ENCODE measurements at regions not wholly inside any gene's neighbourhood (a gene's known extent, or its start where the extent isn't known, plus 50 kb on each side); places are given as distances from the start of the nearest gene placed in this dataset.
"Not testable (repeated sequence)": the region's sequence is repeated elsewhere in the genome, so short reads cannot be mapped to it uniquely, and the experiment has no call there.

DNA sequence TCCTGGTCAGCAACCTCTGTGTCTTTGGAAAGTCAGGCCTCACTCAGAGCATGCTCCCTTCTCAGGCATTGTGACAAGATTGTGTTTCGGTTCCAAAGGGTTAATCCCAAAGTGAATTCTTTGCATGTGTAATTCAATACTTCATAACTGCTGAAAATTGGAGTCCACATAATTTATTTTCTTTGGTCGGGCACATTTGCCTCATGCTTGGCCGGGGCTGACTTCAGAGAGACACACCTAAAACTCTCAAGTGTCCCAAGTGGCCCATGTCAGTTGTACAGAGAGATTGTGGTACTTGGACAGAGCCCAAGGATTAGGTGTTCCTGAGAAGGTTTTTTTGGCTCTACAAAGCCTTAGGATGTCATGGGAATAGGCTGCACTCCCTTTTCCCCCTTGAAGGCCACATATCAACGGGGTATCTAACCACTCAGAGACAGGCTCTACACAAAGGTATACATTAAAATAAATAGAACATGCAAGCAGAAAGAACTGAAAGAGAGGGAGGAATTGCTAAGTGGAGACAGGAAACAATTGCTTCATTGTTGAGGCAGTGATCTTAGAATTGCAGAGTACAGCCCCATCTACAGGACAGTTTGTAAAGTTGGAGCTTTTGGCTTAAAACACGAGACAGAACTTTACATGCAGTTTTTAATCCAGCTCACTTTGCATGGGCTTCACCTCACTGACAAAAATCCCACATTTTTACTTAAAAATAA is 1232.3 kb upstream of the ZEB2 start:
- Mint-ChIP-seq H3K4me1 (peaks cover 30 to 48% (median 38%) of the 10 kb centered on the region in 3 donors), H3K4me3 (peak overlapping the region in 2 of 4 donors; percentile 23 to 34)

GRCh38 chr2:145751629-145752028 is 1231.7 kb upstream of the ZEB2 start:
- Mint-ChIP-seq H3K27ac (no peak overlapping the region), H3K36me3 (no peaks in the 10 kb centered on the region), H3K4me1 (peaks cover 30 to 48% (median 38%) of the 10 kb centered on the region in 3 donors), H3K9me3 (no peaks in the 10 kb centered on the region), H3K4me3 (peak overlapping the region in 2 of 4 donors; percentile 34 to 50), H3K27me3 (no peaks in the 10 kb centered on the region)

More for the DNA sequence above, 1232.3 kb upstream of the ZEB2 start:
- no peaks in the 10 kb centered on the region for H3K36me3 Mint-ChIP-seq
- no peaks in the 10 kb centered on the region for H3K27me3 Mint-ChIP-seq
- no peaks in the 10 kb centered on the region for H3K9me3 Mint-ChIP-seq
- H3K27ac Mint-ChIP-seq: no peak overlapping the region

GRCh38 chr2:145751155-145751554 is 1231.2 kb upstream of the ZEB2 start:
- H3K27me3 Mint-ChIP-seq: no peaks in the 10 kb centered on the region
- H3K4me3 Mint-ChIP-seq: peak overlapping the region in 2 of 4 donors; percentile 14 to 50
- H3K4me1 Mint-ChIP-seq: peaks cover 32 to 53% (median 41%) of the 10 kb centered on the region in 3 donors
- H3K27ac Mint-ChIP-seq: peak overlapping the region in 2 of 3 donors; percentile 20 to 55
- H3K9me3 Mint-ChIP-seq: no peaks in the 10 kb centered on the region
- H3K36me3 Mint-ChIP-seq: no peaks in the 10 kb centered on the region

GRCh38 chr2:145750612-145751011 is 1230.7 kb upstream of the ZEB2 start:
- Mint-ChIP-seq H3K9me3 (no peaks in the 10 kb centered on the region), H3K36me3 (no peaks in the 10 kb centered on the region), H3K4me3 (peak overlapping the region in 3 of 4 donors; percentile 2 to 50 (median 14)), H3K27ac (peak overlapping the region; percentile 20 to 55 (median 27)), H3K27me3 (no peaks in the 10 kb centered on the region), H3K4me1 (peaks cover 33 to 55% (median 42%) of the 10 kb centered on the region in 3 donors)

GRCh38 chr2:145750144-145750543 is 1230.2 kb upstream of the ZEB2 start:
- Mint-ChIP-seq H3K27ac (peak overlapping the region in 1 of 3 donors; percentile 13), H3K36me3 (no peaks in the 10 kb centered on the region), H3K27me3 (no peaks in the 10 kb centered on the region), H3K4me3 (peak overlapping the region in 1 of 4 donors; percentile 14), H3K4me1 (peaks cover 34 to 56% (median 43%) of the 10 kb centered on the region in 3 donors), H3K9me3 (no peaks in the 10 kb centered on the region)

DNA sequence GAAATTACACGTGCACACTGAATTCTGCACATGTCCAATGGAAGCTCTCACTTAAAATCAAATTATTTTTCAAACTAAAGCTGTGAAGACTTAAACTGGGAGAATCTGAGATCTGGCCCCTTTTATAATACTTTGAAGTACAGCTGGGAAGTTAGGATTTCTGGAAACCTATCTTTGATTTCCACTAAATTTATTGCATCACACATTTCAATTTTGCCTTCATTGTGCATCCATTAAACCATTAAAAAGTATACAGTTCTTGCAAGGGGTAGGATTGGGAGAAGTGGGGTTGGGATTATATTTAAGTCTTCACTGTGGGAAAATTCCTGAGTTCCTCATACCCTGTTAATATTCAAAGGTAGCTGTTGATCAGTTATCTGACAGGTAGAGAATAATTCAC is 1229.6 kb upstream of the ZEB2 start:
- H3K4me1 Mint-ChIP-seq: peaks cover 37 to 62% (median 49%) of the 10 kb centered on the region in 3 donors
- peak overlapping the region in 2 of 4 donors; percentile 20 to 49 for H3K4me3 Mint-ChIP-seq
- H3K27me3 Mint-ChIP-seq: no peaks in the 10 kb centered on the region
- no peaks in the 10 kb centered on the region for H3K36me3 Mint-ChIP-seq
- H3K9me3 Mint-ChIP-seq: no peaks in the 10 kb centered on the region
- H3K27ac Mint-ChIP-seq: no peak overlapping the region

DNA sequence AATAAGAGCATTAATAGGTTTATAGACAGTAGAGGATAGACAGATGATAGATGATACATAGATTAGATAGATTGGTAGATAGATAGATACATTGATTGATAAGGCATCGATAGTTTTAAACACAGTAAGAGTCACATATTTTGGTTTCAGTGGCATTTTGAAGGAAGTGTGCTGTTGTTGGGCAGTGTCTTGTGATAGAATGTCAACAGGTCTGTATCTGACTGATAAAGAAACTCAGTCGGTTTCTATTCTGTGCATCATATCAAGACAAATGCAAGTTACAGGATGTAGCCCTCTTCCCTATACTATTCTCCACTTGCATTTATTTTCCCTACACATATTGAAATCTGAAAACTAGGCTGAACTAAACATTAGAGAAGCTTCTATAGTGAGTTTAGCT is 1229.0 kb upstream of the ZEB2 start:
- Mint-ChIP-seq H3K36me3 (no peaks in the 10 kb centered on the region), H3K9me3 (no peaks in the 10 kb centered on the region), H3K27ac (no peak overlapping the region), H3K4me3 (peak overlapping the region in 1 of 4 donors; percentile 54), H3K27me3 (no peaks in the 10 kb centered on the region), H3K4me1 (peaks cover 37 to 65% (median 51%) of the 10 kb centered on the region in 3 donors)

DNA sequence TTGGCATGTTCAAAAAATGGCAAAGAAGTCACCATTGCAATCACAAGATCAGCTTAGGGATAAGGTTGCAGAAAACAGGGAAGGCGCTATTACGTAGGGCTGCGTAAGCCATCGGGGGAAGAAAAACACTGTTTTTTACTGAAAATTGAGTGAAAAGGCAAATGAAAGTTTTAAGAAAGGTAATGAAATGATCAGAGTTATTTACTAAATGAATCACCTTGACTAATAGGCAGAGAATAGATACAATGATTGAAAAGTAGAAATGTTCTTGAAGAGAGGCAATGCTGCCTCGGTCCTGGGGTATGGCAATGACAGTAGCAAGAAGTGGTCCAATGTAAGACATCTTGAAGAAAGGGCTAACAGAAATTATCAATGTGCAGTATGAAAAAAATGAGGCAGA is 1227.8 kb upstream of the ZEB2 start:
- no peaks in the 10 kb centered on the region for H3K36me3 Mint-ChIP-seq
- H3K4me1 Mint-ChIP-seq: peaks cover 47 to 77% (median 62%) of the 10 kb centered on the region in 3 donors
- H3K9me3 Mint-ChIP-seq: no peaks in the 10 kb centered on the region
- H3K27ac Mint-ChIP-seq: no peak overlapping the region
- no peaks in the 10 kb centered on the region for H3K27me3 Mint-ChIP-seq
- no peak overlapping the region for H3K4me3 Mint-ChIP-seq

- H3K9me3 Mint-ChIP-seq, H3K36me3 Mint-ChIP-seq, H3K27ac Mint-ChIP-seq, H3K27me3 Mint-ChIP-seq: not testable (repeated sequence)
- Mint-ChIP-seq H3K4me3 (peak overlapping the region in 1 of 4 donors; percentile 68), H3K4me1 (peaks cover 27 to 67% (median 47%) of the 10 kb centered on the region in 3 donors)
These were observed 1225.4 kb upstream of the ZEB2 start for GRCh38 chr2:145745387-145745721.

- peaks cover 27 to 64% (median 46%) of the 10 kb centered on the region in 3 donors for H3K4me1 Mint-ChIP-seq
These were observed 1224.8 kb upstream of the ZEB2 start for GRCh38 chr2:145744541-145745386.

GRCh38 chr2:145743011-145743410 is 1223.1 kb upstream of the ZEB2 start:
- Mint-ChIP-seq H3K36me3 (no peaks in the 10 kb centered on the region), H3K4me1 (peaks cover 21 to 57% (median 41%) of the 10 kb centered on the region in 3 donors), H3K4me3 (peak overlapping the region in 2 of 4 donors; percentile 49 to 82), H3K27ac (peak overlapping the region in 2 of 3 donors; percentile 0 to 53), H3K9me3 (no peaks in the 10 kb centered on the region), H3K27me3 (no peaks in the 10 kb centered on the region)

More at GRCh38 chr2:145744541-145745386, 1224.8 kb upstream of the ZEB2 start:
- Mint-ChIP-seq H3K4me3 (peak overlapping the region in 2 of 4 donors; percentile 0 to 18), H3K9me3 (no peaks in the 10 kb centered on the region), H3K27ac (no peak overlapping the region), H3K27me3 (no peaks in the 10 kb centered on the region), H3K36me3 (no peaks in the 10 kb centered on the region)

DNA sequence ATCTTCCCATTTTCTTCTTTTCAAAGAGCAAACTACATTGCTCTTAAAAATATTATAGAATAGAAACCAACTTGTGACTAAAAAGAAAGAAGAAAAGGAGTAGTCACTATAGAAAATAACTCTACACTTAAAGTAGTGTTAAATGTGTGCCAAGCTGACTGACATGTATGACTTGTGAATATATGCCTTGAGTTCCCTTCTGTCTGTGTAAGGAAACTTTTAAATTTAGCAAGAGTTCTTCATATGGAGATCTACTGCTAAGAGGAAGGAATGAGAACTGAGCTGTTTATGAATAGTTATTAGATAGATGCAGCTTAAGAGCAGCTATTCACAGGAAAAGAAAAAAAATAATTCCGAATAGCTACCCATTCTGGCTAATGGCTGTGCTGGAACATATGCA is 1221.7 kb upstream of the ZEB2 start:
- Mint-ChIP-seq H3K27me3 (no peaks in the 10 kb centered on the region), H3K4me1 (peaks cover 21 to 52% (median 39%) of the 10 kb centered on the region in 3 donors), H3K9me3 (no peaks in the 10 kb centered on the region), H3K36me3 (no peaks in the 10 kb centered on the region), H3K27ac (peak overlapping the region in 1 of 3 donors; percentile 21), H3K4me3 (peak overlapping the region in 1 of 4 donors; percentile 73)

DNA sequence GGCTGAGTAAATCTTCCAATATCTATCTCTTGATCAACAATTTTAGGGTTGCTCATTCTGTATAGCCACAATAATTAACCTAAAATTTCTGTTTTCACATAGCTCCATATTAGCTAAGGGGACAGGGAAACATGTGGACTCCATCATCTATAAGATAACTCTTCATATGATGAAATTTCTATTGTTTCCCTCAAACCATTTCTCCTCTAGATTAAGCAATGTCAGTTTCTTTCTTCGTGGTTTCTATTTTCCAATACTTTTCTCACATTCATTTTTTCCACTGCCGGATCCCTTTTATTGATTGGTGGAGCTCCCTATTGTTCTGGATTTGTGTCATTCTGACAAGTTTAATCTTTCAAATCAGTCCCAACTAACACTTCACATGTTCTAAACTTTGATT is 1221.3 kb upstream of the ZEB2 start:
- H3K4me1 Mint-ChIP-seq: peaks cover 20 to 47% (median 37%) of the 10 kb centered on the region in 3 donors
- no peak overlapping the region for H3K4me3 Mint-ChIP-seq
- H3K9me3 Mint-ChIP-seq: no peaks in the 10 kb centered on the region

DNA sequence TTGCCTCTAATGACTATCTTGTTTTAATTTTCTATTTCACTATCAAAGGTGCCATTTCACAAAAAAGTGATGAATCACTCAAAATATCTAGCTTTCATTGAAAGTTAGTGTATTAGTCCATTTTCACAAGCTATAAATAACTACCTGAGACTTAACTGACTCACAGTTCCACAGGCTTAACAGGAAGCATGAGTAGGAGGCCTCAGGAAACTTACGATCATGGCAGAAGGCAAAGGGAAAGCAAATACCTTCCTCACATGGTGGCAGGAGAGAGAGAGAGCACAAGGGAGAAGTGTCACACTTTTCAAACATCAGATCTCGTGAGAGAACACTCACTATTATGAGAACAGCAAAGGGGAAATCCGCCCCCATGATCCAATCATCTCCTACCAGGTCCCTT is 1220.4 kb upstream of the ZEB2 start:
- peaks cover 18 to 45% (median 35%) of the 10 kb centered on the region in 3 donors for H3K4me1 Mint-ChIP-seq
- H3K36me3 Mint-ChIP-seq: no peaks in the 10 kb centered on the region
- no peaks in the 10 kb centered on the region for H3K9me3 Mint-ChIP-seq
- H3K4me3 Mint-ChIP-seq: peak overlapping the region in 1 of 4 donors; percentile 65
- H3K27ac Mint-ChIP-seq: peak overlapping the region in 1 of 3 donors; percentile 9
- no peaks in the 10 kb centered on the region for H3K27me3 Mint-ChIP-seq

More for the DNA sequence above, 1221.3 kb upstream of the ZEB2 start:
- H3K27me3 Mint-ChIP-seq: no peaks in the 10 kb centered on the region
- H3K27ac Mint-ChIP-seq: peak overlapping the region in 1 of 3 donors; percentile 21
- no peaks in the 10 kb centered on the region for H3K36me3 Mint-ChIP-seq

GRCh38 chr2:145739681-145740080 is 1219.8 kb upstream of the ZEB2 start:
- no peak overlapping the region for H3K4me3 Mint-ChIP-seq
- H3K27me3 Mint-ChIP-seq: no peaks in the 10 kb centered on the region
- no peak overlapping the region for H3K27ac Mint-ChIP-seq
- peaks cover 14 to 39% (median 29%) of the 10 kb centered on the region in 3 donors for H3K4me1 Mint-ChIP-seq
- no peaks in the 10 kb centered on the region for H3K9me3 Mint-ChIP-seq
- H3K36me3 Mint-ChIP-seq: no peaks in the 10 kb centered on the region
